OCI-LY3 (cell line): ENCODE measurements at regions not wholly inside any gene's neighbourhood (a gene's known extent, or its start where the extent isn't known, plus 50 kb on each side); places are given as distances from the start of the nearest gene placed in this dataset.

Source experiments
- EZH2phosphoT487 ChIP-seq: fragments of 200-600 bp; shearing (Covaris generic); IDR thresholded peaks from 2 replicates; pipeline ENCODE4 v1.6.1; 2018; ENCODE audit warnings: antibody characterized with exemption, mixed run types, low read depth
- TF ChIP-seq, protein P1 (sequence below): fragments of 200-600, 300-600 bp; sonication (generic); IDR thresholded peaks from 2 replicates; pipeline ENCODE4 v1.5.1; 2014; ENCODE audit warnings: antibody characterized with exemption, low read length, low read depth

DNA sequence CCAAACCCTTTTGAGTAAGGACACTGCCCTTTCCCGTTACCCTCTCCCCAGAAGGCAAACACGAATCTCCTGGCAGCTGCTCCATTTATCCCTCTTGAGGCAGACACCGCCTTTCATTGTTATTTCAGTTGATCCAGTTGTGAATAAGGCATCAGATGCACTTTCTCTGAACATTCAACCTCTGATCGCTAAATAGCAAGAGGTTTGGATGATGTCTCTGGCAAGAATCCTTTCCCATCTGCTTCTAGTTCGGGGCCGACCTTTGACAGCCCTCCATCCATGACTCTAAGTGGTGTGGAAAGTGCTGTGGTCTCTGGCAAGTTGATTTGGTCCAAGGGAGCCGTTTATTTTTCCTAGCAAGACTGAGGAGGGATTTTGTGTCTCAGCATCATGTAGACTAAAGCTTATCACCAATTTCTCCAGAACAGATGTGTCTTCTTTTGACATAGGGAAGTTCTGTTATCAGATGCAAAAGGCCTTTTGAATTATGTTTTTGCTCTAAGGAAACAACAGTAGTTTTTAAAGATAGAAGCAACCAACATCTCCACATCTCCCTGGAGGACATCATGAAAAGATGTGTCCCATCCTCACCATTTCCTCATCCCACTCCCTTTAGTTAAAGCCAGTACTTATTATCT, 123.6 kb downstream of the CCDC34 start:
- TF ChIP-seq, protein P1, sequence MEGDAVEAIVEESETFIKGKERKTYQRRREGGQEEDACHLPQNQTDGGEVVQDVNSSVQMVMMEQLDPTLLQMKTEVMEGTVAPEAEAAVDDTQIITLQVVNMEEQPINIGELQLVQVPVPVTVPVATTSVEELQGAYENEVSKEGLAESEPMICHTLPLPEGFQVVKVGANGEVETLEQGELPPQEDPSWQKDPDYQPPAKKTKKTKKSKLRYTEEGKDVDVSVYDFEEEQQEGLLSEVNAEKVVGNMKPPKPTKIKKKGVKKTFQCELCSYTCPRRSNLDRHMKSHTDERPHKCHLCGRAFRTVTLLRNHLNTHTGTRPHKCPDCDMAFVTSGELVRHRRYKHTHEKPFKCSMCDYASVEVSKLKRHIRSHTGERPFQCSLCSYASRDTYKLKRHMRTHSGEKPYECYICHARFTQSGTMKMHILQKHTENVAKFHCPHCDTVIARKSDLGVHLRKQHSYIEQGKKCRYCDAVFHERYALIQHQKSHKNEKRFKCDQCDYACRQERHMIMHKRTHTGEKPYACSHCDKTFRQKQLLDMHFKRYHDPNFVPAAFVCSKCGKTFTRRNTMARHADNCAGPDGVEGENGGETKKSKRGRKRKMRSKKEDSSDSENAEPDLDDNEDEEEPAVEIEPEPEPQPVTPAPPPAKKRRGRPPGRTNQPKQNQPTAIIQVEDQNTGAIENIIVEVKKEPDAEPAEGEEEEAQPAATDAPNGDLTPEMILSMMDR: no peak
- no peak for TF ChIP-seq EZH2phosphoT487
